OCI-LY7 (cell line): ENCODE measurements at regions not wholly inside any gene's neighbourhood (a gene's known extent, or its start where the extent isn't known, plus 50 kb on each side); places are given as distances from the start of the nearest gene placed in this dataset.

Source experiments
- EZH2phosphoT487 ChIP-seq: fragments of 200-600 bp; sonication (generic); IDR thresholded peaks from 2 replicates; pipeline ENCODE4 v1.6.1; 2018; ENCODE audit warnings: low read depth, borderline replicate concordance, mild to moderate bottlenecking, mixed run types, antibody characterized with exemption, low read length, moderate library complexity, mixed read lengths
- TF ChIP-seq, protein P1 (sequence below): fragments of 200-600 bp; sonication (generic); conservative IDR thresholded peaks from 2 replicates; pipeline ENCODE4 v1.5.1; 2014; ENCODE audit warnings: mild to moderate bottlenecking, antibody characterized with exemption, low read length, moderate library complexity, mixed read lengths

DNA sequence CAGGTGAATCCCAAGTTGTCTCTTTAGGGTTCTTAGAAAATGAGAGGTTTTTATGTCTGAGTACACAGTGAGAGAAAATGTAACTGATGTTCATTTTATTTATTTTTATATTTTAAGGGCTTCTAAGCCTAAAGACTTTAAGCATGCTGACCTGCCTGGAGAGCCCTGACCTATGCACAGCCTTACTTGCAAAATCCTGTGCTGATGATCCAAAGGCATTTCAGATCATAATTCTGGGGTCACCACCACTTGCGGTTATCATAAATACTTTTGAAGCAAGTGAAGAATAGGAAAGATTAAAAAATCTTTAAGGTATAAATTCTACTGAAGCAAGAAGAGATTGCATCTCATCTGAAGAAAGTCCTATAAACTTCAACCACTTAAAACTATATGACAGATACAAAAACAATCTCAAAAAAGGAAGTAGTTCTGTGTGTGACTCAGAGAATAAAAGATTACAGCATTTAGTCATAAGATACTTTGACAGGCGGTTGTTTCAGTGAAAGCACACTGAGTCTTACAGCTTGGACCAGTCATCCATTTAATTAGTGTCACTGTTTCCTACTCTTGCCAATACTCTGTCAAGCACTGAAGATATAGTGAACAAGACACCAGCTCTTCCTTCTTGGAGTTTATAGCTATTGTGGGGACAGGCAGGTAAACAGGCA, 245.2 kb upstream of the DIPK2B start:
- TF ChIP-seq, protein P1, sequence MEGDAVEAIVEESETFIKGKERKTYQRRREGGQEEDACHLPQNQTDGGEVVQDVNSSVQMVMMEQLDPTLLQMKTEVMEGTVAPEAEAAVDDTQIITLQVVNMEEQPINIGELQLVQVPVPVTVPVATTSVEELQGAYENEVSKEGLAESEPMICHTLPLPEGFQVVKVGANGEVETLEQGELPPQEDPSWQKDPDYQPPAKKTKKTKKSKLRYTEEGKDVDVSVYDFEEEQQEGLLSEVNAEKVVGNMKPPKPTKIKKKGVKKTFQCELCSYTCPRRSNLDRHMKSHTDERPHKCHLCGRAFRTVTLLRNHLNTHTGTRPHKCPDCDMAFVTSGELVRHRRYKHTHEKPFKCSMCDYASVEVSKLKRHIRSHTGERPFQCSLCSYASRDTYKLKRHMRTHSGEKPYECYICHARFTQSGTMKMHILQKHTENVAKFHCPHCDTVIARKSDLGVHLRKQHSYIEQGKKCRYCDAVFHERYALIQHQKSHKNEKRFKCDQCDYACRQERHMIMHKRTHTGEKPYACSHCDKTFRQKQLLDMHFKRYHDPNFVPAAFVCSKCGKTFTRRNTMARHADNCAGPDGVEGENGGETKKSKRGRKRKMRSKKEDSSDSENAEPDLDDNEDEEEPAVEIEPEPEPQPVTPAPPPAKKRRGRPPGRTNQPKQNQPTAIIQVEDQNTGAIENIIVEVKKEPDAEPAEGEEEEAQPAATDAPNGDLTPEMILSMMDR, result no peak
- TF ChIP-seq EZH2phosphoT487, result no peak
